GM21619 (cell line): ENCODE measurements at regions not wholly inside any gene's neighbourhood (a gene's known extent, or its start where the extent isn't known, plus 50 kb on each side); places are given as distances from the start of the nearest gene placed in this dataset.
"Not testable (repeated sequence)": the region's sequence is repeated elsewhere in the genome, so short reads cannot be mapped to it uniquely, and the experiment has no call there.

Experiments used
- ATAC-seq: cut with Tn5 transposase; IDR thresholded peaks from one replicate; pipeline ENCODE4 v1.9.1; 2021; ENCODE audit not compliant: unreplicated experiment

GRCh38 chr3:18194431-18194830 lies 230.7 kb downstream of the SATB1 start:
- no peak for ATAC-seq

GRCh38 chr3:18190646-18191045 lies 234.5 kb downstream of the SATB1 start:
- no peak for ATAC-seq

GRCh38 chr3:18189282-18190050 lies 235.7 kb downstream of the SATB1 start:
- ATAC-seq = no peak

GRCh38 chr3:18188491-18188890 lies 236.6 kb downstream of the SATB1 start:
- no peak for ATAC-seq

- no peak for ATAC-seq
Measured at GRCh38 chr3:18185624-18186023, 239.5 kb downstream of the SATB1 start.

- not testable (repeated sequence) for ATAC-seq
Measured at GRCh38 chr3:18182923-18183322, 242.2 kb downstream of the SATB1 start.

GRCh38 chr3:18179521-18179920 lies 245.6 kb downstream of the SATB1 start:
- ATAC-seq = no peak

- no peak for ATAC-seq
Measured at GRCh38 chr3:18177271-18177670, 247.9 kb downstream of the SATB1 start.

GRCh38 chr3:18173891-18174290 lies 251.2 kb downstream of the SATB1 start:
- ATAC-seq = not testable (repeated sequence)

- ATAC-seq = no peak
Measured at GRCh38 chr3:18159681-18160080, 265.5 kb downstream of the SATB1 start.

GRCh38 chr3:18153571-18154173 lies 271.5 kb downstream of the SATB1 start:
- no peak for ATAC-seq

GRCh38 chr3:18151199-18151598 lies 273.9 kb downstream of the SATB1 start:
- ATAC-seq = no peak

- ATAC-seq = no peak
Measured at GRCh38 chr3:18149935-18150334, 275.2 kb downstream of the SATB1 start.

GRCh38 chr3:18149386-18149785 lies 275.8 kb downstream of the SATB1 start:
- no peak for ATAC-seq

- ATAC-seq = no peak
Measured at GRCh38 chr3:18144571-18144970, 280.6 kb downstream of the SATB1 start.

- ATAC-seq = no peak
Measured at GRCh38 chr3:18143258-18143780, 281.8 kb downstream of the SATB1 start.

GRCh38 chr3:18137958-18138357 lies 287.2 kb downstream of the SATB1 start:
- ATAC-seq = no peak

GRCh38 chr3:18135060-18135814 lies 289.9 kb downstream of the SATB1 start:
- no peak for ATAC-seq

- no peak for ATAC-seq
Measured at GRCh38 chr3:18134386-18135059, 290.6 kb downstream of the SATB1 start.

GRCh38 chr3:18132991-18133390 lies 292.1 kb downstream of the SATB1 start:
- ATAC-seq = no peak
